ENCODE measurements at regions not wholly inside any gene's neighbourhood (a gene's known extent, or its start where the extent isn't known, plus 50 kb on each side); places are given as distances from the start of the nearest gene placed in this dataset.

DNA sequence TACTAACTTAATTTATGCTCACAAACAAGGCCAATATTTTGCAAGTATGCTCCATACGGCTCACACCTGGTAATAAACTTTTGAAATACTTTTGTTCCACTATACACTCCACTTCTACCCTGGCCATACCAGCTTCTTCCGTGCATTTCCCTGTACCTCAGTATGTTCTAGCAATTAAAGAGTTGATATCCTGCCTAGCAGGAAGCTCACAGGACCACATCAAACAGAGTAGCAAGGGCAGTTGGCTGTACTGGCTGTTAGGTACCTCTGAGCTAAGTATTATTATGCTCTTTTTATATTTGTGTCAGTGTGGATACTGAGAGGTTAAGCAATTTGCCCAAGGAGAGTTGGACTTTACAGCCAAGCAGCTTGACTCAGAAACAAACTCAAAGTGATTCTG, 257.7 kb downstream of the SLITRK6 start:
- Histone ChIP-seq H4K20me1 (ENCODE audit: insufficient read depth, low read length) (no peaks in the 10 kb centered on the region), H2AK9ac (replicated peaks; ENCODE audit: low read depth, low read length, poor library complexity) (no peak overlapping the region), H2BK120ac (ENCODE audit: low read depth, low read length) (no peak overlapping the region), H2BK20ac (ENCODE audit: low read depth, low read length) (no peak overlapping the region), H3K4me2 (ENCODE audit: low read depth, low read length) (no peak overlapping the region), H3K27me3 (ENCODE audit: control insufficient read depth, insufficient read depth, low read length) (no peaks in the 10 kb centered on the region), H3K9ac (ENCODE audit: low read depth, low read length) (no peak overlapping the region), H2BK15ac (ENCODE audit: low read depth, low read length) (no peak overlapping the region; the same call in 2 of the 3 replicates), H4K5ac (ENCODE audit: low read depth, low read length) (no peak overlapping the region), H2AFZ (replicated peaks; ENCODE audit: low read length, poor library complexity) (no peak overlapping the region), H3K18ac (ENCODE audit: low read depth, low read length) (no peak overlapping the region), H3K4me1 (ENCODE audit: control insufficient read depth, insufficient read depth, low read length) (peaks cover 2% of the 10 kb centered on the region; the same call in 1 of the 2 replicates), H3K4ac (ENCODE audit: low read depth, low read length) (no peak overlapping the region), H3K9me3 (ENCODE audit: control insufficient read depth, insufficient read depth, low read length) (0 out of 2 replicates have a peak, but pooled peaks cover 3% of the 10 kb centered on the region), H3K9me1 (ENCODE audit: insufficient read depth, low read length) (no peaks in the 10 kb centered on the region), H2AK5ac (ENCODE audit: low read depth, low read length) (no peak overlapping the region), H3K36me3 (ENCODE audit: control insufficient read depth, insufficient read depth, low read length) (no peaks in the 10 kb centered on the region), H2BK5ac (ENCODE audit: low read depth, low read length, poor library complexity, severe bottlenecking) (no peak overlapping the region), H3K4me3 (ENCODE audit: insufficient read depth, low read depth, low read length) (no peak overlapping the region), H4K8ac (ENCODE audit: low read depth in 2 of 2, low read length in 2 of 2) (no peak overlapping the region), H3K23ac (ENCODE audit: low read depth, low read length) (no peak overlapping the region), H3K14ac (replicated peaks; ENCODE audit: low read depth, low read length) (no peak overlapping the region), H3K56ac (ENCODE audit: extremely low read depth, insufficient read depth, low read length) (no peak overlapping the region), H4K91ac (ENCODE audit: insufficient read depth, low read depth, low read length) (no peak overlapping the region), H3K79me1 (ENCODE audit: low read depth in 1 of 2, low read length in 2 of 2) (no peaks in the 10 kb centered on the region), H3K27ac (ENCODE audit: insufficient read depth, low read length) (no peak overlapping the region)
- dilution Hi-C loops (cut with HindIII; ENCODE audit: low sequenced_read_pairs, unreplicated experiment) (no loop called here), intact Hi-C loops (cut with micrococcal nuclease) (no loop called here), in situ Hi-C loops (cut with MboI; ENCODE audit: low sequenced_read_pairs) (no loop called here)
- no TSS peak for BruUV-seq (replicated peaks)
- DNase-seq (no peak), ATAC-seq (ENCODE audit: low read depth) (no peak)
- WGBS, 2 experiments (ENCODE audit: extremely low coverage in 2 of 2, insufficient read length in 1 of 2) = 100% methylated on average over 1 of the region's 2 CpGs; no CpG with 5 or more reads in 1 of the 2 experiments
- ChIA-PET POLR2A (ENCODE audit: unreplicated experiment) (no interaction called here), CTCF (no interaction called here)
- TF ChIP-seq NFE2L2 (IDR thresholded peaks at IDR 0.05; ENCODE audit: low read depth, low read length) = no peak
- TF ChIP-seq MAFK (IDR thresholded peaks at IDR 0.05; ENCODE audit: low read depth, low read length) = no peak
- TF ChIP-seq MXI1 (IDR thresholded peaks at IDR 0.05; ENCODE audit: borderline replicate concordance, low read depth, low read length) = no peak
- TF ChIP-seq MAZ (IDR thresholded peaks at IDR 0.05; ENCODE audit: borderline replicate concordance, low read depth, low read length) = no peak
- no peak for TF ChIP-seq CHD1 (IDR thresholded peaks at IDR 0.05; ENCODE audit: low read depth, low read length)
- TF ChIP-seq SMC3 (IDR thresholded peaks at IDR 0.05; ENCODE audit: low read depth, low read length) = no peak
- TF ChIP-seq, protein P1, sequence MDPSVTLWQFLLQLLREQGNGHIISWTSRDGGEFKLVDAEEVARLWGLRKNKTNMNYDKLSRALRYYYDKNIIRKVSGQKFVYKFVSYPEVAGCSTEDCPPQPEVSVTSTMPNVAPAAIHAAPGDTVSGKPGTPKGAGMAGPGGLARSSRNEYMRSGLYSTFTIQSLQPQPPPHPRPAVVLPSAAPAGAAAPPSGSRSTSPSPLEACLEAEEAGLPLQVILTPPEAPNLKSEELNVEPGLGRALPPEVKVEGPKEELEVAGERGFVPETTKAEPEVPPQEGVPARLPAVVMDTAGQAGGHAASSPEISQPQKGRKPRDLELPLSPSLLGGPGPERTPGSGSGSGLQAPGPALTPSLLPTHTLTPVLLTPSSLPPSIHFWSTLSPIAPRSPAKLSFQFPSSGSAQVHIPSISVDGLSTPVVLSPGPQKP (IDR thresholded peaks at IDR 0.05; ENCODE audit: borderline replicate concordance, low read depth, low read length) = no peak
- TF ChIP-seq FOS (IDR thresholded peaks at IDR 0.05; ENCODE audit: low read depth, low read length) = no peak
- TF ChIP-seq, protein P2, sequence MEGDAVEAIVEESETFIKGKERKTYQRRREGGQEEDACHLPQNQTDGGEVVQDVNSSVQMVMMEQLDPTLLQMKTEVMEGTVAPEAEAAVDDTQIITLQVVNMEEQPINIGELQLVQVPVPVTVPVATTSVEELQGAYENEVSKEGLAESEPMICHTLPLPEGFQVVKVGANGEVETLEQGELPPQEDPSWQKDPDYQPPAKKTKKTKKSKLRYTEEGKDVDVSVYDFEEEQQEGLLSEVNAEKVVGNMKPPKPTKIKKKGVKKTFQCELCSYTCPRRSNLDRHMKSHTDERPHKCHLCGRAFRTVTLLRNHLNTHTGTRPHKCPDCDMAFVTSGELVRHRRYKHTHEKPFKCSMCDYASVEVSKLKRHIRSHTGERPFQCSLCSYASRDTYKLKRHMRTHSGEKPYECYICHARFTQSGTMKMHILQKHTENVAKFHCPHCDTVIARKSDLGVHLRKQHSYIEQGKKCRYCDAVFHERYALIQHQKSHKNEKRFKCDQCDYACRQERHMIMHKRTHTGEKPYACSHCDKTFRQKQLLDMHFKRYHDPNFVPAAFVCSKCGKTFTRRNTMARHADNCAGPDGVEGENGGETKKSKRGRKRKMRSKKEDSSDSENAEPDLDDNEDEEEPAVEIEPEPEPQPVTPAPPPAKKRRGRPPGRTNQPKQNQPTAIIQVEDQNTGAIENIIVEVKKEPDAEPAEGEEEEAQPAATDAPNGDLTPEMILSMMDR (conservative IDR thresholded peaks at IDR 0.05; ENCODE audit: low read depth, low read length) = no peak
- TF ChIP-seq CEBPB (IDR thresholded peaks at IDR 0.05; ENCODE audit: low read depth, low read length) = no peak
- TF ChIP-seq, protein P3, sequence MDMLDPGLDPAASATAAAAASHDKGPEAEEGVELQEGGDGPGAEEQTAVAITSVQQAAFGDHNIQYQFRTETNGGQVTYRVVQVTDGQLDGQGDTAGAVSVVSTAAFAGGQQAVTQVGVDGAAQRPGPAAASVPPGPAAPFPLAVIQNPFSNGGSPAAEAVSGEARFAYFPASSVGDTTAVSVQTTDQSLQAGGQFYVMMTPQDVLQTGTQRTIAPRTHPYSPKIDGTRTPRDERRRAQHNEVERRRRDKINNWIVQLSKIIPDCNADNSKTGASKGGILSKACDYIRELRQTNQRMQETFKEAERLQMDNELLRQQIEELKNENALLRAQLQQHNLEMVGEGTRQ (IDR thresholded peaks at IDR 0.05; ENCODE audit: low read depth, low read length) = no peak
- no peak for TF ChIP-seq RCOR1 (IDR thresholded peaks at IDR 0.05; ENCODE audit: insufficient replicate concordance, low read length)
- no peak for TF ChIP-seq POLR2A (IDR thresholded peaks at IDR 0.05; ENCODE audit: low read depth, low read length)
- no peak for TF ChIP-seq BHLHE40 (IDR thresholded peaks at IDR 0.05; ENCODE audit: low read depth, low read length)
- TF ChIP-seq RFX5 (IDR thresholded peaks at IDR 0.05; ENCODE audit: low read depth, low read length) = no peak
- no peak for TF ChIP-seq RAD21 (IDR thresholded peaks at IDR 0.05; ENCODE audit: low read length)

All from IMR-90 (cell line).